AG04449 (cell line): ENCODE measurements at regions not wholly inside any gene's neighbourhood (a gene's known extent, or its start where the extent isn't known, plus 50 kb on each side); places are given as distances from the start of the nearest gene placed in this dataset.

Experiments
- CTCF ChIA-PET: fragments of 350-600 bp; formaldehyde crosslinking; extraction: SDS; loops from one replicate; lab custom pipeline; 2021; ENCODE audit warnings: antibody characterized with exemption; lab: Yijun Ruan, JAX
- POLR2A ChIA-PET: fragments of 400-600, 350-600 bp; formaldehyde crosslinking; extraction: SDS; loops from one replicate; lab custom pipeline; 2020; ENCODE audit warnings: antibody characterized with exemption, inconsistent platforms; lab: Yijun Ruan, JAX
- DNase-seq: peaks from one replicate; pipeline ENCODE4 v3.0.0-alpha.2; 2010; ENCODE audit warnings: low read depth, low spot score
- H3K4me3 ChIP-seq: 2 replicates; pipeline ENCODE4 v1.5.1; 2011; ENCODE audit warnings: low read depth, mild to moderate bottlenecking, control low read depth, low read length
- TF ChIP-seq, protein P1 (sequence below): IDR thresholded peaks from one replicate; pipeline ENCODE4 v1.5.1; 2011; ENCODE audit warnings: mild to moderate bottlenecking, moderate library complexity, low read length, control low read depth, inconsistent platforms; ENCODE audit not compliant: insufficient read depth; ENCODE audit errors: missing control alignments

- no peak for DNase-seq
- POLR2A ChIA-PET, result no interaction called here
- CTCF ChIA-PET, result no interaction called here
- no peak overlapping the region for H3K4me3 ChIP-seq
- TF ChIP-seq, protein P1, sequence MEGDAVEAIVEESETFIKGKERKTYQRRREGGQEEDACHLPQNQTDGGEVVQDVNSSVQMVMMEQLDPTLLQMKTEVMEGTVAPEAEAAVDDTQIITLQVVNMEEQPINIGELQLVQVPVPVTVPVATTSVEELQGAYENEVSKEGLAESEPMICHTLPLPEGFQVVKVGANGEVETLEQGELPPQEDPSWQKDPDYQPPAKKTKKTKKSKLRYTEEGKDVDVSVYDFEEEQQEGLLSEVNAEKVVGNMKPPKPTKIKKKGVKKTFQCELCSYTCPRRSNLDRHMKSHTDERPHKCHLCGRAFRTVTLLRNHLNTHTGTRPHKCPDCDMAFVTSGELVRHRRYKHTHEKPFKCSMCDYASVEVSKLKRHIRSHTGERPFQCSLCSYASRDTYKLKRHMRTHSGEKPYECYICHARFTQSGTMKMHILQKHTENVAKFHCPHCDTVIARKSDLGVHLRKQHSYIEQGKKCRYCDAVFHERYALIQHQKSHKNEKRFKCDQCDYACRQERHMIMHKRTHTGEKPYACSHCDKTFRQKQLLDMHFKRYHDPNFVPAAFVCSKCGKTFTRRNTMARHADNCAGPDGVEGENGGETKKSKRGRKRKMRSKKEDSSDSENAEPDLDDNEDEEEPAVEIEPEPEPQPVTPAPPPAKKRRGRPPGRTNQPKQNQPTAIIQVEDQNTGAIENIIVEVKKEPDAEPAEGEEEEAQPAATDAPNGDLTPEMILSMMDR, result no peak
Observed at GRCh38 chr14:27236601-27237000, 638.8 kb upstream of the NOVA1 start.

DNA sequence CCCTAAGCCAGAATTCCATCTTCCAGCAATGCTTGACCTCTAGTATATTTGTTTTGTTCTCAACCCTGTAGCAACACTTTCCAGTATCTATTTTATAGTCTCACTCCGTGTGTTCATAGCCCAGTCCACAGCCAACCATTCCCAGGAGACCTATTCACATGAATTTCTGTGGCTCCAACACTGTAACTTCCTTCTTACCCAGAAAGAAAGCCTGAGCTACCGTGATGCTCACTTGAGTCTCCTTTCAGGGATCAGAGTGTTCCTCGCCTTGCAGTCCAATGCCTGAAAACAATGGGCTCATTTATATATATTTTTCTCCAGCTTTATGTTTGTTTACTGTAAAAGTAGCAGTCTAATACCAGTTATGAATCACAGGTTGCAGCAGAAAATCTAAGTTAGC, 645.0 kb upstream of the NOVA1 start:
- DNase-seq, result no peak
- TF ChIP-seq, protein P1, result no peak
- H3K4me3 ChIP-seq, result no peak overlapping the region
- ChIA-PET POLR2A (no interaction called here), CTCF (no interaction called here)

DNA sequence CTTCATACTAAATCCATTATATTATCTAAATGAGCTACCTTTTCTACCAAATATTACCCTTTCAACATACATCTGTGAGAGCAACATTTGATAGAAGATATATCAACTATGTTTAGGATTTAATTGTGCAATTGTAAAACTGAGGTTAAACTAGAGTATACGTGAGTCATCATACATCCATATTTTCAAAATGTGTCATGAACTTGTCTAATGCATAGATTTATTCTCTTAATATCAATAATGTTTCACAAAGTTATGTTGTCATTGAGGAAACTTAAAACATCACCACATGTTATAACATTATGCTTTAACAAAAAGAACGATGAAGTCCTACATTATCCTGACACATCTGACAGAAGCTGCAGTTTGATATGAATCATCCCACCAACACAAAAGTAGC, 645.5 kb upstream of the NOVA1 start:
- DNase-seq, result no peak
- no peak overlapping the region for H3K4me3 ChIP-seq
- POLR2A ChIA-PET, result no interaction called here
- TF ChIP-seq, protein P1, result no peak
- CTCF ChIA-PET, result no interaction called here

GRCh38 chr14:27245947-27246346, 648.1 kb upstream of the NOVA1 start:
- ChIA-PET POLR2A (no interaction called here), CTCF (no interaction called here)
- no peak for DNase-seq
- TF ChIP-seq, protein P1, result no peak
- no peak overlapping the region for H3K4me3 ChIP-seq

DNA sequence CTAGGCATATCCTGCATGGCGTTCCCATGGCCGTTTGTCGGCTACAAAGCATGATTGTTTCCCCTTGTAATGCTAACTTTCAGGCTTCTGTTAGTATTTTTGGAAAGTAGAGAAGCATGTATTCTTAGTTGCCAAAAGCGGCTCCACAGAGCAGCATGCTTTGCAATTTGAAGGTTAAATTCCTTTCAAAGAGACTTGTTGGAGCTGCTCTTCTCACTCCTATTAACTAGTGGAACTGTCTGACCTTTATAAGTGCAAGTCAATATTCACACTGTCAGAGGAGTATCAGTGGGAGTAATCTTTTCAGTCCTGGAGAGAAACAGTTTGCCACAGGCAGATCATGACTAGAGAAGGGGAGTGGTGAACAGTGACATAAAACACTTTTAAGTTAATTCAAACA, 656.1 kb upstream of the NOVA1 start:
- TF ChIP-seq, protein P1, result no peak
- POLR2A ChIA-PET, result no interaction called here
- no peak overlapping the region for H3K4me3 ChIP-seq
- no peak for DNase-seq
- CTCF ChIA-PET, result no interaction called here

- no peak overlapping the region for H3K4me3 ChIP-seq
- TF ChIP-seq, protein P1, result no peak
- POLR2A ChIA-PET, result no interaction called here
- DNase-seq, result no peak
- CTCF ChIA-PET, result no interaction called here
Observed at GRCh38 chr14:27256805-27257204, 659.0 kb upstream of the NOVA1 start.
